ENCODE measurements at regions not wholly inside any gene's neighbourhood (a gene's known extent, or its start where the extent isn't known, plus 50 kb on each side); places are given as distances from the start of the nearest gene placed in this dataset.

GRCh38 chr4:104393655-104394324 lies 100.9 kb downstream of the CXXC4 start:
- Histone ChIP-seq H3K4me1 (ENCODE audit: control insufficient read depth in 2 of 2, insufficient read depth in 2 of 2, low read length in 2 of 2) (no peaks in the 10 kb centered on the region), H3K4me3 (ENCODE audit: control extremely low read depth in 1 of 5, extremely low read depth in 1 of 5, insufficient read depth in 1 of 5, low read depth in 2 of 5, low read length in 4 of 5) (no peak overlapping the region), H3K27me3 (replicated peaks in 1 of 4; ENCODE audit: control extremely low read depth in 1 of 4, control insufficient read depth in 3 of 4, insufficient read depth in 4 of 4, low read length in 3 of 4) (no peaks in the 10 kb centered on the region), H3K79me2 (ENCODE audit: control insufficient read depth, insufficient read depth, low read length) (no peaks in the 10 kb centered on the region), H3K36me3 (replicated peaks in 1 of 2; ENCODE audit: control extremely low read depth in 1 of 2, control insufficient read depth in 1 of 2, extremely low read depth in 1 of 2, insufficient read depth in 2 of 2, low read length in 1 of 2) (no peaks in the 10 kb centered on the region), H2AFZ (ENCODE audit: insufficient read depth, low read depth, low read length, poor library complexity, severe bottlenecking) (no peak overlapping the region), H3K27ac (ENCODE audit: low read length in 2 of 2) (no peak overlapping the region), H3K9ac (ENCODE audit: low read length) (no peak overlapping the region), H3K9me3 (ENCODE audit: control extremely low read depth in 1 of 3, control insufficient read depth in 2 of 3, insufficient read depth in 1 of 3, low read length in 2 of 3) (no peaks in the 10 kb centered on the region), H3K4me2 (replicated peaks; ENCODE audit: low read depth, low read length, poor library complexity, severe bottlenecking) (no peak overlapping the region), H4K20me1 (ENCODE audit: control insufficient read depth, insufficient read depth, low read length, poor library complexity, severe bottlenecking) (no peaks in the 10 kb centered on the region)
- no peaks in the 10 kb centered on the region for H3K4me1 Mint-ChIP-seq
- H3K27ac Mint-ChIP-seq, result no peak overlapping the region
- ATAC-seq (ENCODE audit: low read depth) (no peak), DNase-seq (no peak)
- WGBS (ENCODE audit: insufficient coverage), result no CpG with 5 or more reads among the region's 3 CpGs
- H3K9me3 Mint-ChIP-seq (ENCODE audit: insufficient read depth), result no peaks in the 10 kb centered on the region
- no peak for TF ChIP-seq CTCF (IDR thresholded peaks at IDR 0.05)
- CTCF ChIA-PET, result no interaction called here
- intact Hi-C loops (cut with micrococcal nuclease), result no loop called here
- POLR2A ChIA-PET, result no interaction called here
- no peaks in the 10 kb centered on the region for H3K27me3 Mint-ChIP-seq
- H3K4me3 Mint-ChIP-seq, result no peak overlapping the region

DNA sequence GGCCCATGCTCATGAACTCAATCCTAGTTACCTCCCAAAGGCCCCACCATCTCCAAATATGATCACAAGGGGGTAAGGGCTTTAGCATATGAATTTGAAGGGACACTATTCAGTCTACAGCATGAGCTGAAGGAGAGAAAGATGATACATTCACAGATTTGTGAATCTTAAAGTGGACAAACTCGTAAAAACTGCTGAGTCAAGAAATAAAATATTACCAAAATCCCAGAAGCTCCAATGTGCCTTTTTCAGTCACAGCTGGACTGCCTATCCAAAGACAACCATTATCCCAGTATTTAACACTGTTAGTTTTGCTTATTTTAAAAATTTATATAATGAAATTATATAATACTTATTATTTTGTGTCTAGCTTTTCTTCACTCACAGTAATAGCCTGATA lies 109.0 kb downstream of the CXXC4 start:
- no CpG with 5 or more reads among the region's 1 CpG for WGBS (ENCODE audit: insufficient coverage)

More for the DNA sequence above, 109.0 kb downstream of the CXXC4 start:
- H3K4me3 Mint-ChIP-seq, result no peak overlapping the region
- H3K27ac Mint-ChIP-seq, result no peak overlapping the region
- CTCF ChIA-PET, result no interaction called here
- no peak for ATAC-seq (ENCODE audit: low read depth)
- no peak for TF ChIP-seq EZH2 (IDR thresholded peaks at IDR 0.05; ENCODE audit: borderline replicate concordance, insufficient read depth, low read depth, low read length, poor library complexity, severe bottlenecking)
- TF ChIP-seq CTCF (IDR thresholded peaks at IDR 0.05), result no peak
- no peaks in the 10 kb centered on the region for H3K4me1 Mint-ChIP-seq
- Histone ChIP-seq H2AFZ (ENCODE audit: insufficient read depth, low read depth, low read length, poor library complexity, severe bottlenecking) (no peak overlapping the region), H4K20me1 (ENCODE audit: control insufficient read depth, insufficient read depth, low read length, poor library complexity, severe bottlenecking) (no peaks in the 10 kb centered on the region), H3K36me3 (replicated peaks in 1 of 2; ENCODE audit: control extremely low read depth in 1 of 2, control insufficient read depth in 1 of 2, extremely low read depth in 1 of 2, insufficient read depth in 2 of 2, low read length in 1 of 2) (no peaks in the 10 kb centered on the region), H3K4me3 (ENCODE audit: control extremely low read depth in 1 of 5, extremely low read depth in 1 of 5, insufficient read depth in 1 of 5, low read depth in 2 of 5, low read length in 4 of 5) (no peak overlapping the region), H3K27me3 (replicated peaks in 1 of 4; ENCODE audit: control extremely low read depth in 1 of 4, control insufficient read depth in 3 of 4, insufficient read depth in 4 of 4, low read length in 3 of 4) (no peaks in the 10 kb centered on the region), H3K9ac (ENCODE audit: low read length) (no peak overlapping the region), H3K9me3 (ENCODE audit: control extremely low read depth in 1 of 3, control insufficient read depth in 2 of 3, insufficient read depth in 1 of 3, low read length in 2 of 3) (no peaks in the 10 kb centered on the region), H3K4me1 (ENCODE audit: control insufficient read depth in 2 of 2, insufficient read depth in 2 of 2, low read length in 2 of 2) (no peaks in the 10 kb centered on the region), H3K27ac (ENCODE audit: low read length in 2 of 2) (no peak overlapping the region), H3K4me2 (replicated peaks; ENCODE audit: low read depth, low read length, poor library complexity, severe bottlenecking) (no peak overlapping the region), H3K79me2 (ENCODE audit: control insufficient read depth, insufficient read depth, low read length) (no peaks in the 10 kb centered on the region)
- DNase-seq, result no peak
- POLR2A ChIA-PET, result no interaction called here
- peaks cover 2% of the 10 kb centered on the region for H3K9me3 Mint-ChIP-seq (ENCODE audit: insufficient read depth)
- H3K27me3 Mint-ChIP-seq, result no peaks in the 10 kb centered on the region
- intact Hi-C loops (cut with micrococcal nuclease), result no loop called here

Data from B cell (primary cell).